GM13977 (cell line): ENCODE measurements at regions not wholly inside any gene's neighbourhood (a gene's known extent, or its start where the extent isn't known, plus 50 kb on each side); places are given as distances from the start of the nearest gene placed in this dataset.
"Not testable (repeated sequence)": the region's sequence is repeated elsewhere in the genome, so short reads cannot be mapped to it uniquely, and the experiment has no call there.

Source experiments
- DNase-seq: peaks from one replicate; pipeline ENCODE4 v3.0.0; 2012; ENCODE audit warnings: low spot score
- CTCF ChIP-seq: IDR thresholded peaks from 2 replicates; pipeline ENCODE4 v1.5.1; 2012; ENCODE audit warnings: mild to moderate bottlenecking, control low read depth; ENCODE audit not compliant: insufficient read depth; ENCODE audit errors: extremely low read depth, missing control alignments
- in situ Hi-C: fragments of 300-500 bp; cut with MboI; formaldehyde crosslinking; loops from one replicate; pipeline ENCODE4 v1.12.0; 2022; ENCODE audit warnings: low sequenced_read_pairs, low pct_unique_long_range_greater_than_20kb, mixed read lengths, inconsistent platforms; ENCODE audit not compliant: unreplicated experiment

- no peak for DNase-seq
- in situ Hi-C loops = no loop called here
- no peak for TF ChIP-seq CTCF
Observed at GRCh38 chr2:236998758-236999157, 86.9 kb upstream of the COPS8 start.

GRCh38 chr2:237000481-237000880, 85.2 kb upstream of the COPS8 start:
- in situ Hi-C loops = no loop called here
- no peak for TF ChIP-seq CTCF
- DNase-seq = no peak

GRCh38 chr2:237005341-237005740, 80.3 kb upstream of the COPS8 start:
- DNase-seq, in situ Hi-C loops: not testable (repeated sequence)

- DNase-seq = no peak
- no peak for TF ChIP-seq CTCF
- in situ Hi-C loops = no loop called here
Observed at GRCh38 chr2:237011206-237011795, 74.4 kb upstream of the COPS8 start.

GRCh38 chr2:237012004-237012403, 73.7 kb upstream of the COPS8 start:
- in situ Hi-C loops = no loop called here
- TF ChIP-seq CTCF = no peak
- DNase-seq = no peak

GRCh38 chr2:237012577-237013267, 73.0 kb upstream of the COPS8 start:
- DNase-seq = no peak
- in situ Hi-C loops = no loop called here
- no peak for TF ChIP-seq CTCF

- TF ChIP-seq CTCF = no peak
- in situ Hi-C loops = no loop called here
- no peak for DNase-seq
Observed at GRCh38 chr2:237016121-237016915, 69.4 kb upstream of the COPS8 start.
